WTC11 (cell line): ENCODE measurements at regions not wholly inside any gene's neighbourhood (a gene's known extent, or its start where the extent isn't known, plus 50 kb on each side); places are given as distances from the start of the nearest gene placed in this dataset.

Experiments used
- ATAC-seq: fragments of 200-7000 bp; cut with Tn5 transposase; 2 replicates; pipeline ENCODE4 v1.10.0; 2021; ENCODE audit warnings: mild to moderate bottlenecking, moderate library complexity
- CTCF ChIA-PET: fragments of 300-600 bp; sonication (Branson Sonifier 250); formaldehyde crosslinking; loops from one replicate; lab custom pipeline; 2021; ENCODE audit warnings: antibody characterized with exemption; lab: Charles Lee
- POLR2A ChIA-PET: fragments of 350-600 bp; sonication (Branson Sonifier 250); formaldehyde crosslinking; loops from one replicate; lab custom pipeline; 2021; ENCODE audit warnings: antibody characterized with exemption; lab: Charles Lee
- DNase-seq: peaks from one replicate; pipeline ENCODE4 v3.0.0; 2021; ENCODE audit warnings: low spot score
- H3K27ac Mint-ChIP-seq: 2 replicates; pipeline ENCODE4 v1.8.0; 2021; ENCODE audit warnings: mixed read lengths
- H3K27me3 Mint-ChIP-seq: 2 replicates; pipeline ENCODE4 v1.8.0; 2021; ENCODE audit warnings: low read depth, mild to moderate bottlenecking, moderate library complexity, mixed read lengths
- H3K36me3 Mint-ChIP-seq: 2 replicates; pipeline ENCODE4 v1.8.0; 2021; ENCODE audit warnings: mixed read lengths
- H3K4me1 Mint-ChIP-seq: 2 replicates; pipeline ENCODE4 v1.8.0; 2022; ENCODE audit warnings: mixed read lengths
- H3K4me3 Mint-ChIP-seq: 2 replicates; pipeline ENCODE4 v1.8.0; 2021; ENCODE audit warnings: mild to moderate bottlenecking, moderate library complexity, mixed read lengths
- H3K9me3 Mint-ChIP-seq: 2 replicates; pipeline ENCODE4 v1.8.0; 2021; ENCODE audit warnings: mixed read lengths
- CREB1 ChIP-seq: sonication (generic); formaldehyde crosslinking; IDR thresholded peaks from 2 replicates; pipeline ENCODE4 v1.8.0; 2023; ENCODE audit warnings: mild to moderate bottlenecking, missing genetic modification reagents
- E2F4 ChIP-seq: sonication (generic); formaldehyde crosslinking; IDR thresholded peaks from 2 replicates; pipeline ENCODE4 v1.8.1; 2022; ENCODE audit warnings: low read depth, mild to moderate bottlenecking, moderate library complexity, missing genetic modification reagents, borderline replicate concordance
- EMX1 ChIP-seq: fragments of 250-450 bp; sonication (Bioruptor Pico); IDR thresholded peaks from 2 replicates; pipeline ENCODE4 v1.8.0; 2021; ENCODE audit warnings: mild to moderate bottlenecking
- FOXP4 ChIP-seq: sonication (generic); formaldehyde crosslinking; IDR thresholded peaks from 2 replicates; pipeline ENCODE4 v1.8.0; 2022; ENCODE audit warnings: mild to moderate bottlenecking, missing genetic modification reagents
- JUN ChIP-seq: sonication (generic); formaldehyde crosslinking; IDR thresholded peaks from 2 replicates; pipeline ENCODE4 v1.8.0; 2023; ENCODE audit warnings: mild to moderate bottlenecking, missing genetic modification reagents
- NFATC4 ChIP-seq: fragments of 250-450 bp; sonication (Bioruptor Pico); IDR thresholded peaks from 2 replicates; pipeline ENCODE4 v1.9.0; 2021; ENCODE audit warnings: mild to moderate bottlenecking
- RORB ChIP-seq: fragments of 250-450 bp; sonication (Bioruptor Pico); IDR thresholded peaks from 2 replicates; pipeline ENCODE4 v1.9.0; 2021; ENCODE audit warnings: mild to moderate bottlenecking
- SOX15 ChIP-seq: fragments of 250-450 bp; sonication (Bioruptor Pico); IDR thresholded peaks from 2 replicates; pipeline ENCODE4 v1.9.0; 2021; ENCODE audit warnings: mild to moderate bottlenecking
- TEAD1 ChIP-seq: sonication (generic); formaldehyde crosslinking; IDR thresholded peaks from 2 replicates; pipeline ENCODE4 v1.8.0; 2022; ENCODE audit warnings: mild to moderate bottlenecking, missing genetic modification reagents
- TEAD4 ChIP-seq: sonication (generic); formaldehyde crosslinking; IDR thresholded peaks from 2 replicates; pipeline ENCODE4 v1.8.0; 2022; ENCODE audit warnings: mild to moderate bottlenecking, missing genetic modification reagents
- ZBTB43 ChIP-seq: sonication (generic); formaldehyde crosslinking; IDR thresholded peaks from 2 replicates; pipeline ENCODE4 v1.8.1; 2023; ENCODE audit warnings: mild to moderate bottlenecking, missing genetic modification reagents
- ZNF138 ChIP-seq: sonication (generic); formaldehyde crosslinking; conservative IDR thresholded peaks from 2 replicates; pipeline ENCODE4 v1.8.1; 2022; ENCODE audit warnings: mild to moderate bottlenecking, moderate library complexity, missing genetic modification reagents
- ZNF219 ChIP-seq: sonication (generic); formaldehyde crosslinking; IDR thresholded peaks from 2 replicates; pipeline ENCODE4 v1.8.0; 2023; ENCODE audit warnings: missing genetic modification reagents, mild to moderate bottlenecking, borderline replicate concordance
- ZNF423 ChIP-seq: fragments of 250-450 bp; sonication (Bioruptor Pico); IDR thresholded peaks from 2 replicates; pipeline ENCODE4 v2.1.2; 2022; ENCODE audit warnings: mild to moderate bottlenecking, moderate library complexity
- ZNF532 ChIP-seq: fragments of 250-450 bp; sonication (Bioruptor Pico); IDR thresholded peaks from 2 replicates; pipeline ENCODE4 v1.9.0; 2021; ENCODE audit warnings: mild to moderate bottlenecking, borderline replicate concordance
- ZNF671 ChIP-seq: fragments of 250-450 bp; sonication (Bioruptor Pico); IDR thresholded peaks from 2 replicates; pipeline ENCODE4 v1.8.0; 2021; ENCODE audit warnings: mild to moderate bottlenecking
- ZSCAN18 ChIP-seq: fragments of 250-450 bp; sonication (Bioruptor Pico); IDR thresholded peaks from 2 replicates; pipeline ENCODE4 v2.1.2; 2022; ENCODE audit warnings: mild to moderate bottlenecking, moderate library complexity

- H3K4me3 Mint-ChIP-seq: no peak overlapping the region
- POLR2A ChIA-PET: no interaction called here
- H3K36me3 Mint-ChIP-seq: no peaks in the 10 kb centered on the region
- TF ChIP-seq RORB (CRISPR knock-in tag): no peak
- no peak for TF ChIP-seq ZSCAN18 (CRISPR knock-in tag)
- no peak for TF ChIP-seq EMX1
- TF ChIP-seq CREB1 (CRISPR knock-in tag): no peak
- no peak for TF ChIP-seq ZNF532 (CRISPR knock-in tag)
- peaks cover 14% of the 10 kb centered on the region for H3K4me1 Mint-ChIP-seq
- CTCF ChIA-PET: no interaction called here
- ATAC-seq (no peak), DNase-seq (no peak)
- H3K9me3 Mint-ChIP-seq: peaks cover 6% of the 10 kb centered on the region
- no peaks in the 10 kb centered on the region for H3K27me3 Mint-ChIP-seq
- H3K27ac Mint-ChIP-seq: no peak overlapping the region
Observed at GRCh38 chr3:72350761-72351505, 497.3 kb downstream of the SHQ1 start.

- Mint-ChIP-seq H3K36me3 (no peaks in the 10 kb centered on the region), H3K9me3 (peaks cover 6% of the 10 kb centered on the region), H3K4me1 (peaks cover 18% of the 10 kb centered on the region), H3K4me3 (no peak overlapping the region), H3K27me3 (no peaks in the 10 kb centered on the region), H3K27ac (no peak overlapping the region)
- ATAC-seq: no peak
- DNase-seq: no peak
- ChIA-PET CTCF (interaction anchor here (0.9 to 1.2 kb wide), 8 partner anchors 9 to 317 kb away, joined by 3 to 5 read pairs (median 4); no protein-coding TSS in a partner anchor), POLR2A (no interaction called here)
- TF ChIP-seq ZNF219 (CRISPR knock-in tag): no peak
- no peak for TF ChIP-seq ZNF138
- no peak for TF ChIP-seq JUN (CRISPR knock-in tag)
- TF ChIP-seq SOX15: no peak
- TF ChIP-seq ZNF671 (CRISPR knock-in tag): no peak
- no peak for TF ChIP-seq E2F4
Observed at GRCh38 chr3:72348357-72348756, 499.9 kb downstream of the SHQ1 start.

GRCh38 chr3:72347819-72348319 lies 500.4 kb downstream of the SHQ1 start:
- Mint-ChIP-seq H3K27me3 (no peaks in the 10 kb centered on the region), H3K4me3 (no peak overlapping the region), H3K36me3 (no peaks in the 10 kb centered on the region), H3K27ac (no peak overlapping the region), H3K4me1 (peaks cover 18% of the 10 kb centered on the region), H3K9me3 (peaks cover 6% of the 10 kb centered on the region)
- DNase-seq (peak; percentile 66), ATAC-seq (peak; percentile 94)
- ChIA-PET POLR2A (no interaction called here), CTCF (interaction anchor here (0.9 to 1.2 kb wide), 9 partner anchors 8 to 318 kb away, joined by 3 to 5 read pairs (median 3); no protein-coding TSS in a partner anchor)
- TF ChIP-seq NFATC4 (CRISPR knock-in tag): no peak
- TF ChIP-seq FOXP4: no peak
- no peak for TF ChIP-seq ZNF532 (CRISPR knock-in tag)
- no peak for TF ChIP-seq TEAD4 (CRISPR knock-in tag)
- no peak for TF ChIP-seq ZBTB43 (CRISPR knock-in tag)
- TF ChIP-seq TEAD1 (CRISPR knock-in tag): no peak; the same call in 1 of the 2 replicates
- no peak for TF ChIP-seq ZNF423
